Adrenal gland (tissue), 9 donors: ENCODE measurements at regions not wholly inside any gene's neighbourhood (a gene's known extent, or its start where the extent isn't known, plus 50 kb on each side); places are given as distances from the start of the nearest gene placed in this dataset.
A peak's percentile ranks its signal among the peaks of the same experiment; 100 is the strongest.

Experiments used
- DNase-seq, 7 donors: peaks; one replicate each; pipeline ENCODE4 v3.0.0-alpha.2; 2019 to 2020
- H3K27ac ChIP-seq, 5 donors: fragments of 200-600 bp; sonication (generic) in 4 of 5; 1 replicate in 3 of 5; 2 replicates in 2 of 5; pipeline versions ENCODE4 v1.5.1 to v1.8.0; 2016 to 2020; ENCODE audit warnings: mild to moderate bottlenecking in 1 of 5
- H3K27me3 ChIP-seq: fragments of 200-600 bp; 2 replicates; pipeline ENCODE4 v1.8.0; 2021
- H3K36me3 ChIP-seq, 2 donors: fragments of 200-600 bp; replicated peaks in 1 of 2; 1 replicate in 1 of 2; 2 replicates in 1 of 2; pipeline versions ENCODE4 v1.5.1 to v1.8.0; 2018 to 2022
- H3K4me1 ChIP-seq, 2 donors: fragments of 200-600 bp; replicated peaks in 1 of 2; 1 replicate in 1 of 2; 2 replicates in 1 of 2; pipeline versions ENCODE4 v1.5.1 to v1.8.0; 2018 to 2021
- H3K4me3 ChIP-seq, 4 donors: fragments of 200-600 bp; sonication (generic) in 3 of 4; one replicate each; pipeline ENCODE4 v1.5.1; 2016 to 2018
- H3K9me3 ChIP-seq, 3 donors: fragments of 200-600 bp; sonication (generic) in 1 of 3; replicated peaks in 1 of 3; 1 replicate in 2 of 3; 2 replicates in 1 of 3; pipeline versions ENCODE4 v1.5.1 to v1.8.0; 2016 to 2021
- POLR2A ChIP-seq, 2 donors: fragments of 450-650 bp; IDR thresholded peaks; one replicate each; pipeline ENCODE4 v1.6.1; 2017; ENCODE audit warnings: antibody characterized with exemption in 2 of 2, mild to moderate bottlenecking in 2 of 2, moderate library complexity in 1 of 2
- WGBS, 4 donors: extraction: QIAGEN DNeasy Blood & Tissue Kit in 2 of 4; methylation state at CpG; one replicate each; pipeline versions ENCODE4 v1.1.5 to v1.1.7; 2013 to 2017; 5-methylcytosine and 5-hydroxymethylcytosine counted together
- intact Hi-C, 2 donors: fragments of 100-400 bp; cut with DNase I; formaldehyde crosslinking; loops; one replicate each; pipeline versions ENCODE4 v1.14.1 to v1.15.0; 2022 to 2023
- TF ChIP-seq, protein P1 (sequence below), 6 experiments: fragments of 450-650 bp in 4 of 6; fragments of 200-600 bp in 2 of 6; sonication (generic) in 1 of 6; IDR thresholded peaks; 1 replicate in 5 of 6; 2 replicates in 1 of 6; pipeline versions ENCODE4 v1.5.1 to v1.8.0; 2016 to 2021; ENCODE audit warnings: antibody characterized with exemption in 6 of 6, mild to moderate bottlenecking in 2 of 6, moderate library complexity in 1 of 6
- donor health status: healthy with polysubstance abuse.
- donor health status: Bipolar disorder and iron deficiency.
- donor health status: DM: yes; HTN: yes; CAD: no.
- donor health status: DM: no; HTN: no; CAD: no.
- donor health status: DM: no; HTN: no; CAD: no.

GRCh38 chr2:236769981-236770671 lies 200.5 kb downstream of the ACKR3 start:
- Histone ChIP-seq H3K4me3 (no peak overlapping the region), H3K27me3 (no peaks in the 10 kb centered on the region), H3K36me3 (no peaks in the 10 kb centered on the region), H3K9me3 (no peaks in the 10 kb centered on the region), H3K27ac (no peak overlapping the region), H3K4me1 (no peaks in the 10 kb centered on the region)
- 61 to 79% (median 75%) methylated on average over 9 of the region's 9 CpGs for WGBS, 4 donors
- TF ChIP-seq, protein P1, sequence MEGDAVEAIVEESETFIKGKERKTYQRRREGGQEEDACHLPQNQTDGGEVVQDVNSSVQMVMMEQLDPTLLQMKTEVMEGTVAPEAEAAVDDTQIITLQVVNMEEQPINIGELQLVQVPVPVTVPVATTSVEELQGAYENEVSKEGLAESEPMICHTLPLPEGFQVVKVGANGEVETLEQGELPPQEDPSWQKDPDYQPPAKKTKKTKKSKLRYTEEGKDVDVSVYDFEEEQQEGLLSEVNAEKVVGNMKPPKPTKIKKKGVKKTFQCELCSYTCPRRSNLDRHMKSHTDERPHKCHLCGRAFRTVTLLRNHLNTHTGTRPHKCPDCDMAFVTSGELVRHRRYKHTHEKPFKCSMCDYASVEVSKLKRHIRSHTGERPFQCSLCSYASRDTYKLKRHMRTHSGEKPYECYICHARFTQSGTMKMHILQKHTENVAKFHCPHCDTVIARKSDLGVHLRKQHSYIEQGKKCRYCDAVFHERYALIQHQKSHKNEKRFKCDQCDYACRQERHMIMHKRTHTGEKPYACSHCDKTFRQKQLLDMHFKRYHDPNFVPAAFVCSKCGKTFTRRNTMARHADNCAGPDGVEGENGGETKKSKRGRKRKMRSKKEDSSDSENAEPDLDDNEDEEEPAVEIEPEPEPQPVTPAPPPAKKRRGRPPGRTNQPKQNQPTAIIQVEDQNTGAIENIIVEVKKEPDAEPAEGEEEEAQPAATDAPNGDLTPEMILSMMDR (IDR thresholded peaks at IDR 0.05), result no peak
- no peak for TF ChIP-seq POLR2A (IDR thresholded peaks at IDR 0.05)
- intact Hi-C loops, result no loop called here
- DNase-seq, result peak in 2 of 7 donors; percentile 19 to 23

DNA sequence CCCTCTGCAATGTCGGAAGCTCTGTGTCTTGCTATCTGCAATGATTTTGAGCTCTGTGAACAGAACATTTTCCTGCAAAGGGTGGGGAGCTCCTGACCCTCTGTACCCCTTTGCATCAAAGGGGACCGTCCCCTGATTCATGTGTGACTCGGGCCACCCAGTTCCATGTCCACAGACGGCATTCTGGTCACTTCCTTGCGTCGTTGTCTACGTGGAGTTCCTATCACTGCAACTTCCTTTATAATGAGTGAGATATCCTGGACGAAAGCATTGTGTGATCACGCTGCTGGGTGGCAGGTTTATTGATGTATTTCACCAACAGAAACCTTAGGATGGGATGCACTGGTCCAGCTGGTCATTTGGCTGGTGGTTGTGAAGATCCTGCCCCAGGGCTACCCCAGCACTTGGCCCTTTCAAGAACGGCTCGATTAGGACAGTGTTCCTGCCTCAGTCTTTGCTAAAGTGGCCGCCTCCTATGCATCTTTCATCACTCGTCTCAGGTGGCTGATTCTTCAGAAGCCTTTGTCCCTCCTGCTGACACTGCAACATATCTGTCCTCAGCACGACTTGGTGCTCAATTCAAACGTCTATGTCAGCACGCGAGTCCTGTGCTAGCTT lies 202.7 kb downstream of the ACKR3 start:
- Histone ChIP-seq H3K27me3 (no peaks in the 10 kb centered on the region), H3K4me3 (no peak overlapping the region), H3K27ac (no peak overlapping the region), H3K9me3 (no peaks in the 10 kb centered on the region), H3K36me3 (no peaks in the 10 kb centered on the region), H3K4me1 (no peaks in the 10 kb centered on the region)
- WGBS, 4 donors, result 64 to 76% (median 67%) methylated on average over 12 to 17 of the region's 17 CpGs
- intact Hi-C loops, result no loop called here
- no peak for DNase-seq
- TF ChIP-seq POLR2A (IDR thresholded peaks at IDR 0.05), result no peak
- TF ChIP-seq, protein P1 (IDR thresholded peaks at IDR 0.05), result no peak

DNA sequence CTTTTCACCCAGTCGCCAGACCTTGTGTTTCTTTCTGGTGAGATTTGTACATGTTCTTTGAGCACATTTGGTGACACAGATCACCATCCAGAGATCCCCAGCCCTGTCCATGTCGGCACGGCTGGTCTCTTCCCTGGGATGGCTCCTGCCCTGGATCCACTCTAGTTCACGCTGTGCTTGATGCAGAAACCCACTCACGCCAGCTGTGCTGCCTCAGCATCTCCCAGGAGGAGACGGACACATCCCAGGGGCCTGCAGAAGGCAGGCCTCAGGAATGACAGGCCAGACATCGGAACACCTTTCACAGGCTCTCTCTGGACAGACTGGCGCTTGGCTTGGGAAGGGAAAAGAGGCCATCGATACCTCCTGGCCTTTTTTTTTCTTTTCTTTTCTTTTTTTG lies 203.6 kb downstream of the ACKR3 start:
- Histone ChIP-seq H3K4me1 (no peaks in the 10 kb centered on the region), H3K36me3 (no peaks in the 10 kb centered on the region), H3K27ac (no peak overlapping the region), H3K27me3 (no peaks in the 10 kb centered on the region), H3K9me3 (no peaks in the 10 kb centered on the region), H3K4me3 (no peak overlapping the region)
- intact Hi-C loops, result no loop called here
- TF ChIP-seq, protein P1 (IDR thresholded peaks at IDR 0.05), result no peak
- TF ChIP-seq POLR2A (IDR thresholded peaks at IDR 0.05), result no peak
- 79 to 93% (median 87%) methylated on average over 9 of the region's 9 CpGs for WGBS, 4 donors
- DNase-seq, result no peak

GRCh38 chr2:236774171-236774570 lies 204.5 kb downstream of the ACKR3 start:
- WGBS, 4 donors, result 65 to 84% (median 74%) methylated on average over 7 to 9 of the region's 9 CpGs
- H3K4me3 ChIP-seq, result no peak overlapping the region
- H3K9me3 ChIP-seq, result no peaks in the 10 kb centered on the region
- no peak for TF ChIP-seq POLR2A (IDR thresholded peaks at IDR 0.05)
- TF ChIP-seq, protein P1 (IDR thresholded peaks at IDR 0.05), result no peak
- intact Hi-C loops, result no loop called here
- DNase-seq, result peak in 1 of 7 donors; percentile 69
- H3K4me1 ChIP-seq, result no peaks in the 10 kb centered on the region
- no peaks in the 10 kb centered on the region for H3K36me3 ChIP-seq
- H3K27ac ChIP-seq, result no peak overlapping the region
- no peaks in the 10 kb centered on the region for H3K27me3 ChIP-seq
